GM19372 (cell line): ENCODE measurements at regions not wholly inside any gene's neighbourhood (a gene's known extent, or its start where the extent isn't known, plus 50 kb on each side); places are given as distances from the start of the nearest gene placed in this dataset.
"Not testable (repeated sequence)": the region's sequence is repeated elsewhere in the genome, so short reads cannot be mapped to it uniquely, and the experiment has no call there.

ENCODE experiments used
- ATAC-seq: cut with Tn5 transposase; IDR thresholded peaks from one replicate; pipeline ENCODE4 v1.9.1; 2021; ENCODE audit warnings: mild to moderate bottlenecking, low read depth, moderate library complexity; ENCODE audit not compliant: unreplicated experiment

- ATAC-seq: not testable (repeated sequence)
Measured at GRCh38 chr9:66824169-66824568, 76.4 kb upstream of the ZNF658 start.

- ATAC-seq: not testable (repeated sequence)
Measured at GRCh38 chr9:66829853-66830252, 70.7 kb upstream of the ZNF658 start.

- not testable (repeated sequence) for ATAC-seq
Measured at GRCh38 chr9:66830777-66831497, 69.6 kb upstream of the ZNF658 start.

GRCh38 chr9:66832222-66832621 lies 68.3 kb upstream of the ZNF658 start:
- ATAC-seq: not testable (repeated sequence)

GRCh38 chr9:66837242-66837937 lies 63.1 kb upstream of the ZNF658 start:
- not testable (repeated sequence) for ATAC-seq
